ENCODE measurements at regions not wholly inside any gene's neighbourhood (a gene's known extent, or its start where the extent isn't known, plus 50 kb on each side); places are given as distances from the start of the nearest gene placed in this dataset.

- no peak for DNase-seq (ENCODE audit: extremely low spot score, unreplicated experiment)
- H3K9me3 Mint-ChIP-seq (ENCODE audit: unreplicated experiment): peaks cover 16% of the 10 kb centered on the region
- no peak for TF ChIP-seq CTCF (IDR thresholded peaks at IDR 0.05)
- no peaks in the 10 kb centered on the region for H3K36me3 Mint-ChIP-seq (ENCODE audit: unreplicated experiment)
- no peak overlapping the region for H3K4me3 Mint-ChIP-seq (ENCODE audit: unreplicated experiment)
- H3K27ac Mint-ChIP-seq (ENCODE audit: unreplicated experiment): no peak overlapping the region
- H3K27me3 Mint-ChIP-seq (ENCODE audit: unreplicated experiment): no peaks in the 10 kb centered on the region
- H3K4me1 Mint-ChIP-seq (ENCODE audit: unreplicated experiment): no peaks in the 10 kb centered on the region
Observed at GRCh38 chr3:137382005-137382594, 382.0 kb upstream of the SOX14 start.

- Mint-ChIP-seq H3K9me3 (ENCODE audit: unreplicated experiment) (peaks cover 8% of the 10 kb centered on the region), H3K36me3 (ENCODE audit: unreplicated experiment) (no peaks in the 10 kb centered on the region), H3K27ac (ENCODE audit: unreplicated experiment) (no peak overlapping the region), H3K4me3 (ENCODE audit: unreplicated experiment) (no peak overlapping the region), H3K4me1 (ENCODE audit: unreplicated experiment) (no peaks in the 10 kb centered on the region), H3K27me3 (ENCODE audit: unreplicated experiment) (no peaks in the 10 kb centered on the region)
- TF ChIP-seq CTCF (IDR thresholded peaks at IDR 0.05): no peak
- no peak for DNase-seq (ENCODE audit: extremely low spot score, unreplicated experiment)
Observed at GRCh38 chr3:137385922-137386321, 378.2 kb upstream of the SOX14 start.

GRCh38 chr3:137409584-137409983 lies 354.5 kb upstream of the SOX14 start:
- no peak overlapping the region for H3K27ac Mint-ChIP-seq (ENCODE audit: unreplicated experiment)
- no peaks in the 10 kb centered on the region for H3K9me3 Mint-ChIP-seq (ENCODE audit: unreplicated experiment)
- no peaks in the 10 kb centered on the region for H3K36me3 Mint-ChIP-seq (ENCODE audit: unreplicated experiment)

GRCh38 chr3:137410028-137410427 lies 354.1 kb upstream of the SOX14 start:
- no peak for TF ChIP-seq CTCF (IDR thresholded peaks at IDR 0.05)
- Mint-ChIP-seq H3K36me3 (ENCODE audit: unreplicated experiment) (no peaks in the 10 kb centered on the region), H3K27ac (ENCODE audit: unreplicated experiment) (no peak overlapping the region), H3K4me3 (ENCODE audit: unreplicated experiment) (no peak overlapping the region), H3K27me3 (ENCODE audit: unreplicated experiment) (no peaks in the 10 kb centered on the region), H3K4me1 (ENCODE audit: unreplicated experiment) (no peaks in the 10 kb centered on the region), H3K9me3 (ENCODE audit: unreplicated experiment) (no peaks in the 10 kb centered on the region)
- DNase-seq (ENCODE audit: extremely low spot score, unreplicated experiment): no peak

More at GRCh38 chr3:137409584-137409983, 354.5 kb upstream of the SOX14 start:
- no peak for DNase-seq (ENCODE audit: extremely low spot score, unreplicated experiment)
- Mint-ChIP-seq H3K27me3 (ENCODE audit: unreplicated experiment) (no peaks in the 10 kb centered on the region), H3K4me3 (ENCODE audit: unreplicated experiment) (no peak overlapping the region), H3K4me1 (ENCODE audit: unreplicated experiment) (no peaks in the 10 kb centered on the region)
- TF ChIP-seq CTCF (IDR thresholded peaks at IDR 0.05): no peak

GRCh38 chr3:137420198-137420995 lies 343.7 kb upstream of the SOX14 start:
- Mint-ChIP-seq H3K27ac (ENCODE audit: unreplicated experiment) (no peak overlapping the region), H3K36me3 (ENCODE audit: unreplicated experiment) (no peaks in the 10 kb centered on the region), H3K4me1 (ENCODE audit: unreplicated experiment) (no peaks in the 10 kb centered on the region), H3K4me3 (ENCODE audit: unreplicated experiment) (no peak overlapping the region), H3K9me3 (ENCODE audit: unreplicated experiment) (peaks cover 28% of the 10 kb centered on the region), H3K27me3 (ENCODE audit: unreplicated experiment) (no peaks in the 10 kb centered on the region)
- DNase-seq (ENCODE audit: extremely low spot score, unreplicated experiment): no peak
- TF ChIP-seq CTCF (IDR thresholded peaks at IDR 0.05): no peak
